ELF-1 (cell line): ENCODE measurements at regions not wholly inside any gene's neighbourhood (a gene's known extent, or its start where the extent isn't known, plus 50 kb on each side); places are given as distances from the start of the nearest gene placed in this dataset.
A peak's percentile ranks its signal among the peaks of the same experiment; 100 is the strongest.

ENCODE experiments used
- DNase-seq: peaks from one replicate; pipeline ENCODE4 v3.0.0-alpha.2; 2016; ENCODE audit warnings: low read depth, low spot score

DNA sequence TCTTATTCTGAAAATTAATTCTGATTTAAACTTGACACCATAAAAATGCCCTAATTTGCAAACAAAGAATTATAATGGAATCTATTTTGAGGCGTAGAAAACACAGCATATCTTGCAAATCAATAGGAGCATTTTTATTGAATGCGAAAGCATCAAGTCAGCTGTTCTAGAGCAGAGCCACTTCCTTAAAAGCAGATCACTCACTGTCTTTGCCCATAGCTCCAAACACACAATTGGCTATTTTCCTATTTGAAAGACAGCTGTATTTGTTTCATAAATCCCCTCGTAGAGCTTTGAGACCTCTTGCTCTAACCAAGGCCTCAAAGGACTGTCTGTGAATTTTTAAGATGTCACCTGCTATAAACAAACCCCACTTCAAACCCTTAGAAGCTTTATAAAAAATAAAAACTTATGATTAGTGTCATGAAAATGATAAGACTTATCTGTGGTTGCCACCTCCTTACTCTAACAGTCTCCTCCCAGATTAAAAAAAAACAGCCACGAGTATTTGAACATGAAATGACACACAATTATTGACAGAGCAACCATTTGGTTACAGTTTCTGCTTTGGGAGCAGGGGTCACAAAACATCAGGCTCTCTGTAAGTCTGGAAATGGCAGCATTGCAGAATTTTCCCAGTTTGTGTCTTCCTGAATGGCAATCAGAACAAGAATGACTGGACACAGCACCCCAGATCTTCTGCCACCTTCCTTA is 75.6 kb upstream of the RASEF start:
- no peak for DNase-seq

GRCh38 chr9:83133316-83133715 is 70.4 kb upstream of the RASEF start:
- DNase-seq: no peak

- DNase-seq: no peak
Observed at GRCh38 chr9:83132768-83133167, 69.8 kb upstream of the RASEF start.

GRCh38 chr9:83130541-83130940 is 67.6 kb upstream of the RASEF start:
- DNase-seq: no peak

- no peak for DNase-seq
Observed at GRCh38 chr9:83125671-83126070, 62.7 kb upstream of the RASEF start.

GRCh38 chr9:83119873-83120272 is 56.9 kb upstream of the RASEF start:
- DNase-seq: no peak

- DNase-seq: no peak
Observed at GRCh38 chr9:83116026-83116425, 53.1 kb upstream of the RASEF start.

DNA sequence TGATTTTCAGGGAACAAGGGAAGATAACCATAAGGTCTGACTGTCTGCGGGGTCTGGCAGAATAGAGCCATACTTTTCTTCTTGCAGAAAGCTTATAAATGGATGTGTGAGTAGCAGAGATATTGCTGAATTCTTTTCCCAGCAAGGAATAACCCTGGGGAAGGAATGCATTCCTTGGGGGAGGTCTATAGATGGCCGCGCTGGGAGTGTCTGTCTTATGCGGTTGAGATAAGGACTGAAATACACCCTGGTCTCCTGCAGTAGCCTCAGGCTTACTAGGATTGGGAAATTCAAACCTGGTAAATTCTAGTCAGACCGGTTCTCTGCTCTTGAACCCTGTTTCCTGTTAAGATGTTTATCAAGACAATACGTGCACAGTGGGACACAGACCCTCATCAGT is 50.5 kb upstream of the RASEF start:
- DNase-seq: peak; percentile 19
